ENCODE measurements at regions not wholly inside any gene's neighbourhood (a gene's known extent, or its start where the extent isn't known, plus 50 kb on each side); places are given as distances from the start of the nearest gene placed in this dataset.

DNA sequence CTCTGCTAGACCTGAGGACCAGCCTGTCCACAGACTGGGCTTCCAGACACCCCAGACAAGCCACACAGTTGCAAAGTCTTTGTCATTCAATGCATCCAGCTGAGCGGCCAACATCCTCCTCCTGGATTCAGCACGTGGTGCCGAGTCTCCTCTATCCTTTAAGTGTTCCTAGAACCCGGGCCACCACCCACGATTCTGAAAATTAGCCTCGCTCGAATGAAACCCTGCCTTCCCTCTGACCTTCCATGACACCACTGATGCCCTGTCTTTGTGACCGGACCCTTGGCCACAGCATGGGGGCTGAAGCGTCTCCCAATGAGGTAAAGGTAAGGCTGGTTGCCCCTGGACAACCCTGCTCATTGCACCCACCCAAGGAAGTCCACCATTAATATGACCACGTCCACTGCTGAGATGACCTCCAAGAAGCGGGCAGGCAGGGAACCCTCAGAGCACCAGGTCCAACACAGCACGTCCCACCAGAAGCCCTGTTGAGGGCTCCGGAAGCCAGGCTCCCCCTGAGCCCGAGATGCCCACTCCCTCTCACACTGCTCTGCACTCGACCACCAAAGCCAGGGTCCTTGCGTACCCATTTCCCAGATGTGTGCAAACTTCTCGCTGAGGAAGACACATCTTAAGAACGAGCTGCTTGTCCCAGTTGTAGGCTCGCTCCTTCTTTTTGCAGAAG lies 279.0 kb downstream of the CTTN start:
- TF ChIP-seq, protein P1, sequence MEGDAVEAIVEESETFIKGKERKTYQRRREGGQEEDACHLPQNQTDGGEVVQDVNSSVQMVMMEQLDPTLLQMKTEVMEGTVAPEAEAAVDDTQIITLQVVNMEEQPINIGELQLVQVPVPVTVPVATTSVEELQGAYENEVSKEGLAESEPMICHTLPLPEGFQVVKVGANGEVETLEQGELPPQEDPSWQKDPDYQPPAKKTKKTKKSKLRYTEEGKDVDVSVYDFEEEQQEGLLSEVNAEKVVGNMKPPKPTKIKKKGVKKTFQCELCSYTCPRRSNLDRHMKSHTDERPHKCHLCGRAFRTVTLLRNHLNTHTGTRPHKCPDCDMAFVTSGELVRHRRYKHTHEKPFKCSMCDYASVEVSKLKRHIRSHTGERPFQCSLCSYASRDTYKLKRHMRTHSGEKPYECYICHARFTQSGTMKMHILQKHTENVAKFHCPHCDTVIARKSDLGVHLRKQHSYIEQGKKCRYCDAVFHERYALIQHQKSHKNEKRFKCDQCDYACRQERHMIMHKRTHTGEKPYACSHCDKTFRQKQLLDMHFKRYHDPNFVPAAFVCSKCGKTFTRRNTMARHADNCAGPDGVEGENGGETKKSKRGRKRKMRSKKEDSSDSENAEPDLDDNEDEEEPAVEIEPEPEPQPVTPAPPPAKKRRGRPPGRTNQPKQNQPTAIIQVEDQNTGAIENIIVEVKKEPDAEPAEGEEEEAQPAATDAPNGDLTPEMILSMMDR (IDR thresholded peaks at IDR 0.05): no peak
- no peak for TF ChIP-seq POLR2A (IDR thresholded peaks at IDR 0.05)
- TF ChIP-seq EP300 (IDR thresholded peaks at IDR 0.05): no peak
